Activated CD4-positive, CD25-positive, alpha-beta regulatory T cell treated with anti-CD3 and anti-CD28 coated beads, Interleukin-2, amount 50 U/mL, for 24 hours (primary cell): ENCODE measurements at regions not wholly inside any gene's neighbourhood (a gene's known extent, or its start where the extent isn't known, plus 50 kb on each side); places are given as distances from the start of the nearest gene placed in this dataset.

Experiments
- ATAC-seq, 2 donors: fragments of 150-1000 bp; cut with Tn5 transposase; one replicate each; pipeline ENCODE4 v1.10.0; 2021; ENCODE audit warnings: mild to moderate bottlenecking in 1 of 2, moderate library complexity in 1 of 2

GRCh38 chr3:28906561-28907310, 374.1 kb upstream of the RBMS3 start:
- no peak for ATAC-seq

DNA sequence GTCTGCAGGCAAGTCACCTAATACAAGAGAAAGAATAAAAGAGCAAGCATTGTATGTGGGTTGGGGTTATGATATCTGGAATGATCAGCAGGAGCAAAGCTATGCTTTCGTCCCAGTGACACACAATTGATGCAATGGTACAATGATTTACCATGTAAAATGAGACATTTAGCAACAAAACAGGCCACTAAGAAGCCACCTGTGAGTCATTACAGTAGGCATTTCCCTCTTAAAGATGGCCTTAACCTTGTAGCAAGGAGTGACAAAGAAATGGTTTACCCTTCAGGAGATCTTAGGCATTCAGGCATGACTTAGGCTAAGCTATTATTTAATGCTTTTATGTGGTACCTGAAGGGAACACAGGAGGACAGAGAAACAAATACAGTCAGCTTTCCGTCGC, 373.3 kb upstream of the RBMS3 start:
- no peak for ATAC-seq

DNA sequence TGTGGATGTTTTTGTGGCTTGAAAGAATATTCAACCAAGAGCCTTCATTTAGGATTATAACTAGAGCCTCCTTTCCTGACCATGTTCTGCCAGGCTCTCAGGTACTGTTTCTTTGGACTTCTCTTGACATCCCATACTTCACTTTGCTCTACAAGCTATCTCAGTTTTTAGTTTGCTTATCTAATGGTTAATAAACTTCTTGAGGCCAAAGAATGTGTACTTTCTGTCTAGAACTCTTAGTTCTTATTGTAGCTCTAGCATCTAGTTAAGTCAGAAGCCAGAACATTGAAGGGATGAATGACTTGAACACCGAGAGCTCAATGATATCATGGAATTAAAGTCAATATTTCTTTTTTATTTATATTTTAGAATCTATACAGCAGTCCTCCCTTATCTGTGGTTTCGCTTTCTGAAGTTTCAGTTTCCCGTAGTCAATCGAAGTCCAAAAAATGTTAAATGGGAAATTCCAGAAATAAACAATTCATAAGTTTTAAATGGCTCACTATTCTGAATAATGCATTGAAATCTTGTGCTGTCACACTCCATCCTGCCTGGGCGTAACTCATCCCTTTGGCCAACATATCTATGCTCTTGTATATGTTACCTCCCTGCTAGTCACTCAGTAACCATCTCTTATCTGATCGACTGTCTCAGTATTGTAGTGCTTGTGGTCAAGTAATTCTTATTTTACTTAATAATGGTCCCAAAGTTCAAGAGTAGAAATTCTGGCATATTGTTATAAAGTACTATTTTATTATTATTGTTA, 368.6 kb upstream of the RBMS3 start:
- ATAC-seq: no peak

GRCh38 chr3:28915741-28916500, 364.9 kb upstream of the RBMS3 start:
- ATAC-seq: peak; percentile 5 to 39

DNA sequence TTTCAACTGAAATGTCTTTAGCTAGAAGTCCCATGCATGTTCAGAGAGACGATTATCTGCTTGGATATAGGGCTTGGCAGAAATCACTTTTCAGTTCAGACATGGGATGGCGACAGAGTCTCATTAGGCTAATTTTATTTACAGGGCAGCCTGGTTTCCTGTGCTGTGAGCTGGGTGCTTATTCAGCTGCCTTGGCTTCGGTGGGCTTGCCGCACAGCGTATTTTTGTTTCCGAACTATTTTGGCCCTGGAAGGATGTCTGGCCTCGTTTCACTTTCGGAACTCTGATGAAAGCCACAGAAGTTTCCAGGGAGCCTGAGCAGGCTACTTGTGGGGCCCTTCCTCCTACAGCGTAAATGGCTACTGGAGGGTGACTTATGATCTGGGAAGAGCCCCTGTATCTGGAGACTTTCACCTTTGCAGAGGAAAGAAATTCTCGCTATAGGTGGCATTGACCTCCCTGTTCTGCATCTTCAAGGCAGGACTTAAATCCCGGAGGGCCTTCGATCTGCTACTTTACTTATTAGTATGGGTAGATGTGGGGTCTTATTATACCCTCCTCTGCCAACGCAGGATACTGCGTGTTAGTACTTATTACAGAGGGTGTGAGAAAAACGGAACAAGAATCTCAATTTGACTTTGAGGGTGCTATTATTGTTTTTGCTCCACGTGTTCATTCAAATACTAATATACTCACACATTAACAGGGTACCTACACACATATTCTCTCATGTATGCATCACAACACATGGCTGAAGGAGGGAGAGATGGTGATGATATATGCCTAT, 364.0 kb upstream of the RBMS3 start:
- ATAC-seq: peak; percentile 75 to 76

GRCh38 chr3:28917895-28918475, 362.9 kb upstream of the RBMS3 start:
- ATAC-seq: no peak

DNA sequence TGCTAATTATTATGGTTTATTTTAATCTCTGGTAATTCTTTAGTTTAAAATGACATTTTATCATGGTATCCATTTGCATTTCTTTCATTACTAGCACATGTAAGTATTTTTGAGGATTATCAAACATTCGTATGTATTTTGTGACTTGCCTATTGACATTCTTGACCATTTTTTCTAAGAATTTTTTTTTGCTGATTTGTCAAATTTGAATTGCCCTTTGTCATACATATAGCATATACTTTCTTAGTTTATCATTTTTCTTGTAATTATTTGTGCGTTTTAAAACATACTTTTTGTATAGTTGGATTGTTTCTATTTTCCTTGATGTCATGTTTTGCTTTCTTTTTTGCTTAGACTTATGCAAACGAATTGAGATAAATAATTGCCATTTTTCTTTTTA, 358.5 kb upstream of the RBMS3 start:
- ATAC-seq: no peak

GRCh38 chr3:28923994-28924393, 356.9 kb upstream of the RBMS3 start:
- ATAC-seq: peak in 1 of 2 donors; percentile 14

DNA sequence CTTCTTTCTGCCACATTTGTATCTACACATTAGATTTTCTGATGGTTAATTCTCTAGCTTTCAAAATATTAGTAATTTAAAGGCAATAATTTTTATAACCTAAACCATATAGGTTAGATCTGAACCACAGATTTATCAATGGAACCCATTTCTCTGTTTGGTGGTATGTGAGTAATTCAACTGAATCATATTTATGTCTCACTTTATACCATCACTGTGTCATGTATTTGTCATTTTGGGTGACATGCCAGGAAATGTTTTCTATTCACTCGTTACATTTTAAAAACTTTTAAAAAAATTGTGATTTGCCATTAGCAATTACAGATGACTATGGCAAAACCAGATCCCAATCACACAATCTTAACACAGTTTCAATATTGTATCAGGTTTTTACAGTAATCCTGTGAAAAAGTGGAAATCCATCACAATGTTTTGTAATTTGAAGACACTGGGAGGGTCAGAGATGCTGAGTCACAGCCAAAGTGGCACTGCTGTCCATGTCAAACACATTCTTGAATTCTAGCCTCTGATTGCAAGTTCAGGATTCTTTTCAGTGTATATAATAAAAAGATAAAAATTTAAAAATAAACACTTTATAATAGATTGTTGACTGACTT, 356.0 kb upstream of the RBMS3 start:
- peak; percentile 81 to 84 for ATAC-seq

GRCh38 chr3:28933337-28933736, 347.5 kb upstream of the RBMS3 start:
- no peak for ATAC-seq

DNA sequence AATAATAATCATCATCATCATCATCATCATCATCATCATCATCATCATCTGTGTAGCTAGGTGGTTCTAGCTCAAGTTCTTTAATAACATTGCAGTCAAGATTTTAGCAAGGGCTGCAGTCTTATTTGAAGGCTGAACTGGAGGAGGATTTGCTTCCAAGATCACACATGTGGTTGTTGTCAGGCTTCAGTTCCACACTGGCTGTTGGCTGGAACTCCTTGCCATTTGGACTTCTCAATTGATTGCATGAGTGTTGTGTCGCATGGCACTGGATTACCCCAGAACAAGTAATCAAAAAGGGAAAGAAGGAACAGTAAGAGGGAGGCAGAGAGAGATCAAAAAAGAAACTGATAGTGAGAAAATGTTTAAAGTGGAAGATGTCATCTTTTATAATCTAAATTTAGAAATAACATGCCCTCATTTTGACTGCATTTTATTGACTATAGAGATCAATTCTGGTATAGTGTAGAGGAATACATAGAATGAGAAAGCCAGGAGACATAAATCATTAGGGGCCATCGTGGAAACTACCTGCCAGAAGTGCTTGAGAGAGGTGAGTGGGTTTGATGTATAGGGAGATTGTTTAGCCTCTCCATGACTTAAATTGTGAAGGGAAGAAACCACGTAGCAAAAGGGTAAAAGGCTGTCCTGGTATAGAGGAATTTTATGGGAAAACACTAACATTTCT, 346.6 kb upstream of the RBMS3 start:
- no peak for ATAC-seq

- peak; percentile 43 to 44 for ATAC-seq
Measured at GRCh38 chr3:28935146-28935545, 345.7 kb upstream of the RBMS3 start.

DNA sequence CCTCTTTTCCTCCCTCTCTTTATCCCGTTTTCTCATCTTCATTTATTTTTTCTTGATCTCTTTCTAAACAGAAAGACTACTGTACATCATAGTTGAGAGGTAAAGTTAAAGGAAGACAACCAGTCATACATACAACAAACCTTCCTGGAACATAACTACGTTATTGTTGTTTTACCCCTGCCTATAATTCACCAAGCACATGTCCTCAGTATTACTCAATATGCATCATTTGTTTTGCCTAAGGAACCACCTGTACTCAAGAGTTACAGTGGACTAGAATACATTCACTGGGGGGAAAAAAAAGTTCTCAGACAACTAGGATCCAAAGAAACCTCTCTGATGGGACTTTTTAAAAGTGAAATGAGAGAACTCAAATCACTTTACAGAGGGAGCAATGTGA, 344.7 kb upstream of the RBMS3 start:
- ATAC-seq: no peak

GRCh38 chr3:28940530-28940929, 340.3 kb upstream of the RBMS3 start:
- ATAC-seq: peak; percentile 43 to 53

DNA sequence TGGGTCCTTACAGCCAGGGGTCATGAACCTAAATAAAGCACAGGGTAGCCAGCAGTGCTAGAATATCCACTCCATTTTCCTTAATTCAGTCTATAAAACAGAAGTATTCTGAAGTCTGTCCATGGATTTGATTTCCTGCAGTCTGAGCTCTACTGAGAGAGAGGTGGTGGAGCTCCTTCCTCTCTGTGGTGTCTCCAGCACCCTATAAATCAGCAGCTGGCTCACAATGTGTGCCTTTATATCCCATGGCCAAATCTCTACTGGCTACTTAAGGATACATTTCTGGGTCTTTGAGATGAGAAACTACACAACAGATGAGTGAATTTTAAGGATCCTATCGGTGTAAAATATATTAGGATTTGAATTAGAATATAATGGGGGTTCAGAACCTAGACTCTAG, 339.9 kb upstream of the RBMS3 start:
- ATAC-seq: peak in 1 of 2 donors; percentile 38

DNA sequence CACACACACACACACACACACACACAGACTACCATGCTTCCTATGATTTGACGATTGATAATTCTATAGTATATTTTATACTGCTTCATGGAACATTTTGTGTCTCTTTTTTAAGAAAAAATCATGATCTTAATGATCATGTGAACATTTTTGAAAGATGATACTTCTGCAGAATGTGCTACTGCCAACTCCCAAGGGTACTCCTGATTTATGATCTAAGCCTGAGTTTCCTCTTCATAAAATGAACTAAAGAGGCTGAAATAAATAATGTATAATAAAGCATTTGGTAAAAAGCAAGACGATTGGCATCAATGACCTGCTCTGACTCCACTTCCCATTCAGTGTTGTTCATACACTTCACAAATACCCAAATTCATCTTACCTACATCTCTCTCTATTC, 333.8 kb upstream of the RBMS3 start:
- ATAC-seq: no peak

- ATAC-seq: no peak
Measured at GRCh38 chr3:28947751-28948150, 333.1 kb upstream of the RBMS3 start.

- no peak for ATAC-seq
Measured at GRCh38 chr3:28948685-28949084, 332.2 kb upstream of the RBMS3 start.

- ATAC-seq: no peak
Measured at GRCh38 chr3:28949580-28949979, 331.3 kb upstream of the RBMS3 start.

- no peak for ATAC-seq
Measured at GRCh38 chr3:28950614-28951013, 330.3 kb upstream of the RBMS3 start.
